ENCODE measurements at regions not wholly inside any gene's neighbourhood (a gene's known extent, or its start where the extent isn't known, plus 50 kb on each side); places are given as distances from the start of the nearest gene placed in this dataset.
"Not testable (repeated sequence)": the region's sequence is repeated elsewhere in the genome, so short reads cannot be mapped to it uniquely, and the experiment has no call there.

DNA sequence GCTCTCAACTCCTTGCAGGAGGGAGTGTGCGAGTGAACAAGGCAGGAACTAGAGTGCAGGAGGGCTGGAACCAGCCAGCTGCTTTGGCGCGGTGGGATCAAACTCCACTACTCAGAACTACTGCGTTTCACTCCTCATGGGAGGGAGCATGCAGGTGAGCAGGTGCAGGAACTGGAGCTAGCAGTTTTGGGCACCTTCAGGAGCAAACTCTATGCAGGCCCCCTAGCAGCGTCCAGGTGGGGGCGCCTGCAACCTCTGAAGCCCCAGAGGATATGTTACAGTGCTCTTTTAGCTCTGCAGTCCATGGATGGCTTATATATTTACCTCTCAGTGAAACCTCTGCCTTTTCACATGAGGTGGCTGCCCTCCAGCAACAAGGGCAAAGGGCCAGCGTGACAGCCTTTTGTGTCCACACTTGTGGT lies 1303.4 kb downstream of the PCDH9 start:
- TF ChIP-seq ZNF274 (IDR thresholded peaks at IDR 0.05; ENCODE audit: low read depth, low read length) = no peak
- no peak overlapping the region for H3K4me3 ChIP-seq (ENCODE audit: low read length)

DNA sequence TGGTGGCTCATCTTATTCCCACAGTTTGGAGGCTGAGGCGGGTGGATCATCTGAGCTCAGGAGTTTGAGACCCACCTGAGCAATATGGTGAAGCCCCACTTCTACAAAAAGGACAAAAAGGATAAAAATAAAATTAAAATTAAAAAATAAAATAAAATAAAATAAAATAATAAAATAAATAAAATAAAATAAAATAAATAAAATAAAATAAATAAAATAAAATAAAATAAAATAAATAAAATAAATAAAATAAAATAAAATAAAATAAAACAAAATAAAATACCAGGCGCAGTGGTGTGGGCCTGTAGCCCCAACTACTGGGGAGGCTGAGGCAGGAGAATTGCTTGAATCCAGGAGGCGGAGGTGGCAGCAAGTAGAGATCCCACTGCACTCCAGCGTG lies 1307.3 kb downstream of the PCDH9 start:
- not testable (repeated sequence) for H3K4me3 ChIP-seq (ENCODE audit: low read length)

DNA sequence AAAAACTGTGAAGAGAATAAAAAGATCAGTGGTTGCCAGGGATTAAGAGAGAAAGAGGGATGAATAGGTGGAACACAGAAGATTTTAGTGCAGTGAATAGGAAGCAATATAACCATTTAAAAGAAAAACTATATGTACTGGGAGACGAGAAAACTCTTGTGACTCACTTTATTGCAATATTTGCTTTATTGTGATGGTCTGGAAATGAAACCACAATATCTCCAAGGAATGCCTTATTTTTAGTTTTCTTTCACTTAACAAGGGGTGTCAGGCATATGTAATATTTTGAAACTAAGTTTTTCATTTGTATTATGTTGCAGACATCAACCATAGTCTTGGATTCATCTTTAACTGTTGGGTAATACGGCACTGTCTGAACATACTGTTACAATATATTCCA lies 1308.2 kb downstream of the PCDH9 start:
- no peak for TF ChIP-seq ZNF274 (IDR thresholded peaks at IDR 0.05; ENCODE audit: low read depth, low read length)

DNA sequence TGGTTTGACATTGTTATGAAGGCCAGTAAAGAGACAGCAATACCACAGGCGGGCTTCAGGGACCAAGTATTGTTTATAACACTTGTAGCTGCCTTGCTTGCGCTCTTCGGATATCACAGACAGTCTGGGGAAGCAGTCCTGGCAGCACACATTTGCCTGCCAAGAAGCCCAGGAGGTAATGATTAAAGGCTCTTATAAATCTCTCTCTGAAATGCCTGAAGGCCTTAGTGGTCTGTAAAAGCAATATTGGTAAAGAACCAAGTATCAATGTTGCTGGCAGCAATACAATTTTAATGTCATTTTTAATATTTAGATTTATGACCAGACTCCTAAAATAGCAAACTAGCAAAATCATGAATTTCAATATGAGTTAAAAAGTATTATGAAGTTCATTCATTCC lies 1312.4 kb downstream of the PCDH9 start:
- no peak overlapping the region for H3K4me3 ChIP-seq (ENCODE audit: low read length)
- TF ChIP-seq ZNF274 (IDR thresholded peaks at IDR 0.05; ENCODE audit: low read depth, low read length) = no peak

More for the DNA sequence above, 1308.2 kb downstream of the PCDH9 start:
- no peak overlapping the region for H3K4me3 ChIP-seq (ENCODE audit: low read length)

DNA sequence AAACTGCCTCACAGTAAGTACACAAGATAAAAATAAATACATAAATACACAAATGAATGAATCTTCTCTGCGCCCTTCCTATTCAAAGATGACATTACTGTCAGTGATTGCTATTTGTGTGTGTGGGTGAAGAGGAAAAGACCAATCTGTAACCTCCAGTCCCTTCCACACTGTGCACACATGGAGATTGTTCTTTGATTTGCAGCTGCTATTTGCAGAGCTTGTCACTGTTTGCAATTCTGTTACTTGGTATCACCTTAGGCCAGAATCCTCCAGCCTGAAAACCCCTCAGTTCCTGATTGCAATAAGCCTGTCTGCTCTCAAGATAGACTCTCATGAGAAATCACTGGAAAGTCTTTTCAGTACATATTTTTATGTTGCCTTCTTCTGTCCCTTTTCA lies 1314.9 kb downstream of the PCDH9 start:
- no peak for TF ChIP-seq ZNF274 (IDR thresholded peaks at IDR 0.05; ENCODE audit: low read depth, low read length)
- no peak overlapping the region for H3K4me3 ChIP-seq (ENCODE audit: low read length)

DNA sequence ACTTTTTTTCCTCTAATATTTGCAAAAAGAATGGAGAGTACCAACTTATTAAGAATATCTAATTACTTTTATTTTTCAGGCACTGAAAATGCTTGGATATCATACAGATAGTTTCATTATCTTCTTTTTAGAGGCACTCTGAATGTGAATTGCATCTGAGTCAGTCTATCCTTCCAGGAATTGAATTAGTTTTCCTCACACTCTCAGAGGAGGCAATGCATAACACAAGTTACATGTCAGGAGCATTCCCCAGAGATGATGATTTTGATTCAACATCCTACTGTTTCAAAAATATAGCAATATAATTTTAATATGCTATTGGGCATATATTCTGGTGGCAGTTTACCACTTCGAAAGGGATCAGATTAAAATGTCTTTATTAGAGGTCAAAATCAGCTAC lies 1315.4 kb downstream of the PCDH9 start:
- TF ChIP-seq ZNF274 (IDR thresholded peaks at IDR 0.05; ENCODE audit: low read depth, low read length) = no peak
- no peak overlapping the region for H3K4me3 ChIP-seq (ENCODE audit: low read length)

DNA sequence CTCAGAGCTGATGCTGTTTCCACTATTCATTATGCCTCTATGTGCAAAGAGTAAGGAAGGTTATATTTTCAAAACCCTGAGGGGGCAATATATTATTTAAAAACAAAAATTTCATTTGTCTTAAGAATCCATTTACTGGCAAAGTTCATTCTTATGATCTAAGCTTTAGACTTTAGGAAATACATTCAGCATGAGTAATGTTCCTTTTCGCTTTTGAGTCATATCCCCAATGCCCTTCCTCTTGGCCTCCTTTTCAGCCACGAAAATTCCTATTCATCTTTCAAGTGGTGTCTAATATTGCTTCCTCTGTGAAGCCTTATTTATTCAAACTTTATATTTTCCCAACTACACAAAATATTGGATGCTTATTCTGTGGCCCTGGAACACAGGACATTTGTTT lies 1317.0 kb downstream of the PCDH9 start:
- no peak for TF ChIP-seq ZNF274 (IDR thresholded peaks at IDR 0.05; ENCODE audit: low read depth, low read length)
- H3K4me3 ChIP-seq (ENCODE audit: low read length) = no peak overlapping the region

DNA sequence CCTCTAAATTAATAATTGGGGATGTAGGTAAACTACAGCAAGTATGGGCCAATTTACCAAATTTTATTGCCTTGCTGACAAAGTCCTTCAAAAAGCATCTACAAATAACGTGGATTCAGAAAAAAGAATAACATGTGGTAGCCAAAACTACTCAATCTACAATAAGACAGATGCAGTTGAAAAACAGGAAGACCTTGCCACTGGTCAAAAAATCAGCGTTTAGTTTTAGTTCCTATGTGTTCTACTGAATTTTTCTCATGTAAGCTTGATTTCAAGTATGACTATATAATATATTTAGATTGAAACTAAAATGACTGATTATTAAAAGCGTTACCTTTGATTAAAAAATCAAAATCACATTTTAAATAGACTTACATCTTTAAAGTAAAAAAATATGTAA lies 1317.6 kb downstream of the PCDH9 start:
- TF ChIP-seq ZNF274 (IDR thresholded peaks at IDR 0.05; ENCODE audit: low read depth, low read length) = no peak
- no peak overlapping the region for H3K4me3 ChIP-seq (ENCODE audit: low read length)

DNA sequence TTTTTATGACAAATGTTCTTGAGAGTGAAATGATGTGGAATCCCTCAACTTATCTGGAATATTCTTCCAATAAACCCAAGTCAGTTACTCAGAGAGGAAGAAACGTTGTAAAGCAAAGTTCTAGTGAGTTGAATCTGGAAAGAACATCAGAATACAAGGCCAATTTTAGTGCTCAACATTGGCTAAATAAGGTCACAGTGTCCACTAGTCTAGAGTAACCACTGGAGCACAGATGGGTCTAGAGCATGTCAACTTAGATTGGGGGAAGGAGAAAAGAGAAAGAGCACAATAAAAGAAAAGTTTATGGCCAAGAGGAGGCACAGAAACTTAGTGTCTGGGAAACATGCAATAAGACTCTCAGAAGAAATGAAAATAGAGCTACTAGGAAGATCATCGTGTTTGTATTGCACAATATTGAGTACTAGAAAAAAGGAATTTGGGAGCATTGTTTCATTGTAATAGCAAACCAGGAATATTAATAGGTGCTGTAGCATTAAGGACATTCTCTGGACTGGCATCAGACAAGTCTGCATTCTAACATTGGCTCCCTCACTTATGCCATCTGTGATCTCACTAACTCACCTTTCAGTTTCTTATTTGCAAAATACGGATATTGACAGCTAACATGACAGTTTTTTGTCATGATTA lies 1318.5 kb downstream of the PCDH9 start:
- H3K4me3 ChIP-seq (ENCODE audit: low read length) = no peak overlapping the region
- TF ChIP-seq ZNF274 (IDR thresholded peaks at IDR 0.05; ENCODE audit: low read depth, low read length) = no peak

DNA sequence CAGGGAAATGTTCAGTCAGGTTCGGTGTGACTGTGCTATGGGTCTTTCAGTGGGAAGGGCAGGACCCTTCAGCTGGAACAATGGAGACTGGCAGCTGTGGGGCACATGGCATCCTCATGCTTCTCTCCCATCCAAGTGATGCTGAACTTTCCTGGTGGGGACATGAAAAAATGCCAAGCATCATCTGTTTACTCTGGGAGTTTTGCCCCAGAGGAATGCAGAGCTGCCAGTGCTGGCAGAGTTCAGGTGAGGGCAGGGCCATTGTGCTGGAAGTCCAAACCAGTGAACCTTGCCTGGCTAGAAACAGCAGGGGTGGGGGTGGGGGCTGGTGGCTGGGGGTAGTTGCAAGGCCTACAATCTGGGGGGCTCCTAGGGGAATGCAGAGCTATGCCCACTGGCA lies 1320.6 kb downstream of the PCDH9 start:
- H3K4me3 ChIP-seq (ENCODE audit: low read length) = no peak overlapping the region
- TF ChIP-seq ZNF274 (IDR thresholded peaks at IDR 0.05; ENCODE audit: low read depth, low read length) = no peak

DNA sequence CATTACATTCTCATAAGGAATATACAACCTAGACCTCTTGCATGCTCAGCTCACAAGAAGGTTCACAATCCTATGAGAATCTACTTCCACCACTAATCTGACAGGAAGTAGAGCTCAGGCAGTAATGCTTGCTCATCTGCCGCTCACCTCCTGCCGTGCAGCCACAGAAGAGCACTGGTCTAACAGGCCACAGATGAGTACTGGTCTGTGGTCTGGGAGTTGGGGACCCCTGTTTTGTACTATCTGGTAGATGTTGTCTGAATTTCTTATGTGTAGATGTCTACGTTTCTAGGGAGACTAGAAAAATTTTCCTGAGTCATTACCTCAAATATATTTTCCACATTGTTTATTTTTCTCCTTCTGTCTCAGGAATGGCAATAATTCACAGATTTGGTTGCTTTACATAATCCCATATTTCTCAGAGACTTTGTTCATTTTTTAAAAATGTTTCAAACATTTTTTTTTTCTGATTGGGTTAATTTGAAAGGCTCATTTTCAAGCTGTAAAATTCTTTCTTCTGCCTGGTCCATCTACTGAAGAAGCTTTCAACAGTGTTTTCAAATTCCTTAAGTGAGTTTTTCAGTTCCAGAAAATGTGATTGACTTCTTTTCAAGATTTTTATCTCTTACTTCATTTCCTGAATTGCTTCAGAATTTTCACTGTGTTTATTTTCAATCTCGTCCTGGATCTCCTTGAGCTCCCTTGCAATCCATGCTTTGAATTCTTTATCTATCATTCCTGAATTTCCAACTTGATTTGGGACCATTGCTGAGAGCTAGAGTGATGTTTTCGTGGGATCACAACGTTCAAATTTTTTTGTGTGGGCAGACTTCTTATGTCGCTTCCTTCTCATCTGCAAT lies 1322.2 kb downstream of the PCDH9 start:
- H3K4me3 ChIP-seq (ENCODE audit: low read length) = no peak overlapping the region
- no peak for TF ChIP-seq ZNF274 (IDR thresholded peaks at IDR 0.05; ENCODE audit: low read depth, low read length)

DNA sequence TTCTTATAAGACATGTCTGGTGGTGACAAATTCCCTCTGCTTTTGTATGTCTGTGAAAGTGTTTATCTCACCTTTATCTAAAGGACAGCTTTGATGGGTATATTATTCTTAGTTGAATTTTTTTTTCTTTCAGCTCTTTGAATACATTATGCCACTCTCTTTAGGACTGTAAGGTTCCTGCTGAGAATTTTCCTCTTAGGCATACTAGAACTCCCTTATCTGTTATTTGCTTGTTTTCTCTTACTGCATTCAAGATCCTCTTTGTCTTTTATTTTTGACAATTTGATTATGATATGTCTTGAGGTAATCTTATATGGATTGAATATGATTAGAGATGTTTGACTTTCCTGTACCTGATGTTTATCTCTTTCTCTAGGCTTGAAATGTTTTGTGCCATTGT lies 1328.4 kb downstream of the PCDH9 start:
- no peak overlapping the region for H3K4me3 ChIP-seq (ENCODE audit: low read length)
- no peak for TF ChIP-seq ZNF274 (IDR thresholded peaks at IDR 0.05; ENCODE audit: low read depth, low read length)

DNA sequence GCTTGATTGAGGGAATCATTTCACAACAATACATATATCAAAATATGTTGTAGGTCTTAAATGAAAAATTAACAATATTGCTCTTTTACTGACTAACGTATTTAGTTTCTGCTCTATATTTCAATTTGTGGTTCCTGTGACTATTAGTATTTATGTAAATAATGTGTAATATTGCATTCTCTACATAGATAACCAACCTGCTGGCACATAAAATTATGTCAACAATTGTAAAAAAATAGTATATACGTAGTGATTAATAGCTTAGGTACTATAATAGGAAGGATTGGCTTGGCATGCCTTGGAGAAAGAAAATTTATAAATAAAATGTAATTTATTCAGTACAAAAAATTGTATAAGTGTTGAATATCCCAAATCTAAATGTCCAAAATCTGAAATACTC lies 1336.1 kb downstream of the PCDH9 start:
- H3K4me3 ChIP-seq (ENCODE audit: low read length) = no peak overlapping the region
- no peak for TF ChIP-seq ZNF274 (IDR thresholded peaks at IDR 0.05; ENCODE audit: low read depth, low read length)

DNA sequence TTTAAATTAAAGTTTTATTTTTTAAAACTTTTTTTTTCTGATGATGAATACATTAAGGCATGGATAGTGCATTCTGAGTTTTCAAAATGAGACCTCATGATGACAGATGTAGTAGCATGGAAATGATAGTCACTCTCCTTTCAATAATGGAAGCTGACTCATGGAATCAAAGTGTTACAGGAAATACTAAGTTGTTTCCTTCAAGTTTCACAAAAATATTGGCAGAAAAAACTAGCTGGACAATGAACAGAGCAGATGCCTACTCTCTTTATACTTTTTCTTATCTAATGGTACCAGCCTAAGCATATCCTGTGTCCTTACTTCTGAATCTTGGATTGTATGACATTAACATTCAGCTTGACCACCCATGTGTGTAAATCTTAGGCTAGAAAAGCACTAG lies 1337.3 kb downstream of the PCDH9 start:
- TF ChIP-seq ZNF274 (IDR thresholded peaks at IDR 0.05; ENCODE audit: low read depth, low read length) = no peak

DNA sequence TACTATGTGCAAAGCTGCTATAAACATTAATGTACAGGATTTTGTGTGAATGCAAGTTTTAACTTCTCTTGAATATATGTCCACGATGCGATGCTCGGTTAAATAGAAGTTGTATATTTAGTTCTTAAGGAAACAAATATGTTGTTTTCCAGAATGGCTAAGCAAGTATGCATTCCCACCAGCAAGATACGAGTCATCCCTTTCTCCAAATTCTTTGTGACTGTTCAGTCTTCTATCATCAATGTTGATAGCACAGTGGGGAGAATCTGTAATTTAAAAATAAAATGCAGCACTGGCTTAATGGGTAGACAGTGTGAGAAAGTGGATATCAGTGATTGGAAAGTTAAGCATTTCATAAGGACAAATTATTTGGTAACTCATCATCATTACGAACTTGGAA lies 1340.8 kb downstream of the PCDH9 start:
- no peak overlapping the region for H3K4me3 ChIP-seq (ENCODE audit: low read length)
- TF ChIP-seq ZNF274 (IDR thresholded peaks at IDR 0.05; ENCODE audit: low read depth, low read length) = no peak

More for the DNA sequence above, 1337.3 kb downstream of the PCDH9 start:
- H3K4me3 ChIP-seq (ENCODE audit: low read length) = no peak overlapping the region
